Astrocyte (in vitro differentiated cells and primary cell): ENCODE measurements at regions not wholly inside any gene's neighbourhood (a gene's known extent, or its start where the extent isn't known, plus 50 kb on each side); places are given as distances from the start of the nearest gene placed in this dataset.

Experiments
- EZH2 ChIP-seq: IDR thresholded peaks from 2 replicates; pipeline ENCODE4 v1.6.1; 2012; ENCODE audit warnings: mild to moderate bottlenecking, low read length, inconsistent platforms; ENCODE audit not compliant: insufficient read depth
- TF ChIP-seq, protein P1 (sequence below): IDR thresholded peaks from 2 replicates; pipeline ENCODE4 v1.5.1; 2011; ENCODE audit warnings: low read depth, mild to moderate bottlenecking, inconsistent platforms, low read length, moderate library complexity; ENCODE audit not compliant: insufficient read depth

DNA sequence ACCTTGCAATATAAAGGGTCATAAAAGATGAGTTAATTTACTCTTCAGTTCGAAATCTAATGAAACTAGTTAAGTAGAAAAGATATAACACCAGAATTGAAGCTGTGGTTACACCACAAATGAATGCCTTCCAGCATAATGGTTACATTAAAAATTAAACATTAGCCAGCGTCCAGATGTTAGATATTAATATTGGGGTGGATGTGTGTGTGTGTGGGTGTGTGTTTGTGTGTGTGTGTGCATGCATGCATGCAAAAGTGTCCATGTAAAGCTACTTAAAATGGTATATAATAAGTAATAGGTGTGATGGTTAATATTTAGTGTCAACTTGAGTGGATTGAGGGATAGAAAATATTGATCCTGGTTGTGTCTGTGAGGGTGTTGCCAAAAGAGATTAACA lies 170.4 kb upstream of the FN1 start:
- TF ChIP-seq, protein P1, sequence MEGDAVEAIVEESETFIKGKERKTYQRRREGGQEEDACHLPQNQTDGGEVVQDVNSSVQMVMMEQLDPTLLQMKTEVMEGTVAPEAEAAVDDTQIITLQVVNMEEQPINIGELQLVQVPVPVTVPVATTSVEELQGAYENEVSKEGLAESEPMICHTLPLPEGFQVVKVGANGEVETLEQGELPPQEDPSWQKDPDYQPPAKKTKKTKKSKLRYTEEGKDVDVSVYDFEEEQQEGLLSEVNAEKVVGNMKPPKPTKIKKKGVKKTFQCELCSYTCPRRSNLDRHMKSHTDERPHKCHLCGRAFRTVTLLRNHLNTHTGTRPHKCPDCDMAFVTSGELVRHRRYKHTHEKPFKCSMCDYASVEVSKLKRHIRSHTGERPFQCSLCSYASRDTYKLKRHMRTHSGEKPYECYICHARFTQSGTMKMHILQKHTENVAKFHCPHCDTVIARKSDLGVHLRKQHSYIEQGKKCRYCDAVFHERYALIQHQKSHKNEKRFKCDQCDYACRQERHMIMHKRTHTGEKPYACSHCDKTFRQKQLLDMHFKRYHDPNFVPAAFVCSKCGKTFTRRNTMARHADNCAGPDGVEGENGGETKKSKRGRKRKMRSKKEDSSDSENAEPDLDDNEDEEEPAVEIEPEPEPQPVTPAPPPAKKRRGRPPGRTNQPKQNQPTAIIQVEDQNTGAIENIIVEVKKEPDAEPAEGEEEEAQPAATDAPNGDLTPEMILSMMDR = no peak
- no peak for TF ChIP-seq EZH2
